Activated T-helper 9 cell treated with anti-CD3 and anti-CD28 coated beads, Interleukin-2, amount 50 U/mL, for 16 hours (primary cell): ENCODE measurements at regions not wholly inside any gene's neighbourhood (a gene's known extent, or its start where the extent isn't known, plus 50 kb on each side); places are given as distances from the start of the nearest gene placed in this dataset.
"Not testable (repeated sequence)": the region's sequence is repeated elsewhere in the genome, so short reads cannot be mapped to it uniquely, and the experiment has no call there.

Source experiments
- DNase-seq: peaks from one replicate; pipeline ENCODE4 v3.0.0-alpha.2; 2020; ENCODE audit warnings: low read depth

DNA sequence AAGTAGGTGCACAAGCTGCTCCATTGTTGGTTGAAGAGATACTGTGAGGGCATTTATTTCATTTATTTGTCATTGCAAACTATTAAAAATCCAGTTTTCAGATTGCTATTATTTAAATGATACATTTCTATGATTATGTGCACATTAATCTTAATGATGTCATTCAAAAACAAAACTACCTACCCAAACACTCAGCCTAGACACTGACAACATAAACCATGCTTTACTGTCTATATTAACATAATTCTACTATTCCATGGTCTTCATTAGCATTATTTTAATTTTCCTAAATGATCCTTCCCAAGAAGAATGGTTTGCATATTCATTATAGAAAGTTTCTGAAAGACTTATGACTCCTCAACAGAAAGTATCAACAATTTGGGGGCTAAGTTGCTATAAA, 813.0 kb upstream of the SLITRK5 start:
- no peak for DNase-seq

DNA sequence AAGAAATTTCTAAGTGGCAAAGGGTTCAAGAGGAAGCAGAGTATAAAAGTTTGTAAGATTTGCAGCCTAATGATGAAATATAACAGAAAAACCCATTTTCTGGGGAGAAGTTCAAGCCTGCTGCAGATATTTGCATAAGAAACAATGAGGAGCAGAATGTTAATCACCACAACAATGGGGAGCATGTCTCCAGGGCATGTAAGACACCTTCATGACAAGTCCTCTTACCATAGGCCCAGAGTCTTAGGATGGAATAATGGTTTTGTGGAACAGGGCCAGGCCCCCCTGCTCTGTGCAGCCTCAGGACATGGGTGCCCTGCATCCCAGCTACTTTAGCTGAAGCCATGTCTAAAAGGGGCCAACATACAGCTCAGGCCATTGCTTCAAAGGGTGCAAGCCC, 809.0 kb upstream of the SLITRK5 start:
- no peak for DNase-seq

DNA sequence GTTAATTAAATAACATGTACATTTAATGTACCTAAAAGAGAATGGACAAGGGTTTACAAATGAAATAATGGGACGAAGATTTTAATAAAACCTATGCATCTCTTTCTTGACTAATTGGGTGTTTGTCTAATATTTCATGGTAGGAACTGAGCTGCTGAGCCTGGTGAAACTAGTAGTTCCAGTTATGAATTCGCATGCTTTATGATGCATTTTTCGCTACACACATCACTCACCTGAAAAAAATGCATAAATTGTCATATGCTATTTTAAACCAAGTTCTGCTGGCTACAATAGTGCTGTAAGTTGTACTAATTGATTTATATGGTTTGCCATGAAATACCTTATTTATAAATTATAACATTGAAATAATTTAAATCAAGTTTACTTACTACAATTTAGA, 806.8 kb upstream of the SLITRK5 start:
- no peak for DNase-seq

DNA sequence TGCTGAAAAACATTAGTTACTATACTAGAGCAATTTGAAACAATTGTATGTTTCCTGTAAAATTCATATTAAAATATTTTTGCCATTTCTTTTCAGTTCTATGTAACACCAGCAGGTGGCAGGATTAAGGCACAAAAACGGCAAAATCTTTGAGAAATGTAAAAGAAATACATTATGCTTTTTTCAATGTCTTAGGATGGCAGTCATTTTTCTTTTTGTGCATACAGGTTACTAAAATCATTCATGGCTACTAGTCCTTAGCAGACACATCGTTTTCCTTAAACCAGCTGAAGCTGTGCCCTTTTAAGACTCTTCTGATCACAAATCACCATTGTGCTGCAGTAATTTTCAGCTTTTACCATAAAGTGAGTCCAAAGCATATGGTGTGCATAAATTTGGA, 800.7 kb upstream of the SLITRK5 start:
- DNase-seq = no peak

DNA sequence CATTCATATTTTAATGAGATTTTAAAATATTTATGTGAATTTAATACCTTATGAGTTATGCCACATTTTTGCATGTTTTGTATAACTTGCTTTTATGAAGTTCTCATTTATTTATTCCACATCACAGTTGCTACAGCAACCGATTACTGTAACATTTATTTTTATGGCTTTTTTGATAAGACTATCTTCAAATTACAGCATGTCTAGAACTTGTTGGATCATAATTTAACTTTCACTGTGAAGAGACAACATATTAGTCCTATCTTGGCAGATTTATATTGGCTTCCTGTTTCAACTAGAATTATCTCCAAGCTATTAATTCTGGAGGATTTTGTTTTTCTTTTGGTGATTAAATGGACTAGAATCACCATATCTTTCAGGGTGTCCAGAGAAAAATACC, 793.7 kb upstream of the SLITRK5 start:
- no peak for DNase-seq

DNA sequence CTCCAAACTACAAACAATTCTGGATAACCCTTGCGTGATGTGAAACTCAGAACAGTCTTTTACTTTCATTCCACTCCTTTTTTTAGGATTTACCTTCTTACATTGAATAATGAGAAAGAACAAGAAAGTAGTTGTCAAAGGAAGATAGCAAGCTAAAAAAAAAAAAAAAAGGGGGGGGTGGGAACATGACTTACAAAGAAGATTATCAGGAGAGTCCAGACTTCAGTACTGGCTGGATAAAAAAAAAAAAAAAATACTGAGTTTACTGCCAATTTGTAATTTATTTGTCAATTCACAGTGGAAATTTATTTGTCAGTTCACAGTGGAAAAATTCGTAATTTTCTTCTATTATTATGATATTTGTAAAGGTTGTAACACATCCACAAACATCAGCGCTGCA, 792.4 kb upstream of the SLITRK5 start:
- no peak for DNase-seq

DNA sequence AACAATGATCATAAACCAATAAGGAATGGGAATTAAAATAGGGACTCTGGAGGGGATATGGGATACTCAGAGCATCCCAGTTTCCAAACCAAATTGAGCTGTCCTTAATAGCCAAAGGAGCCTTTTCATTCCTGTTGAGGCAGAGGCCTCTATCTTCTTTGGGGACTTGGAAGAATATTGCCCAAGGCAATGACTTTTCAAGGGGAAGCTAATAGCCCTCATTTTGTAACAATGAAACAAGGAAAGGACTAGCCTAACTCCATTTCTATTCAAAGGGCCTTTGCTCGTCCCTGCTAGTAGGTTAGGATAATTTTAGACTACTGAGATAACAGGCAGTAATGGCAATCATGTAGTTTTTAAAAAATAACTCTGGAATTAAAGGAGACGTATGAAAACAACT, 789.8 kb upstream of the SLITRK5 start:
- DNase-seq = no peak

DNA sequence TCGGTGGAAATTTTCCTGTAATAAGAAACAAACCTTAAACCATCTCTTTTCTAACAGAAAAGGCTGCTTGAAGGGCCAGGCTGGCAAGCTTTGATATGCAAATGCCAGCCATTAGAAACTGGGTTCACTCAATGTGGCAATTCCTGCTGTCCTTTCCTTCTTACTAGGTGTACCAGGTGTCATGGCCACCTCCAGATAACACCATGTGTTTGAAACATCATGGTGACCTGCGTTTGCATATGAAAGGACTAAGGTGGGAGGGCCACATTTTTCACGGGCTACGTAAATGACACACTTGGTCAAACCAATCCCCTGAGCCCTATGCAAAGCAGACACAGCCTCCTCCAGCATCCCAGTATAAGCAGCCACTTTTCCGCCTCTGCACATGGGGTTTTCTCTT, 789.1 kb upstream of the SLITRK5 start:
- DNase-seq = no peak

DNA sequence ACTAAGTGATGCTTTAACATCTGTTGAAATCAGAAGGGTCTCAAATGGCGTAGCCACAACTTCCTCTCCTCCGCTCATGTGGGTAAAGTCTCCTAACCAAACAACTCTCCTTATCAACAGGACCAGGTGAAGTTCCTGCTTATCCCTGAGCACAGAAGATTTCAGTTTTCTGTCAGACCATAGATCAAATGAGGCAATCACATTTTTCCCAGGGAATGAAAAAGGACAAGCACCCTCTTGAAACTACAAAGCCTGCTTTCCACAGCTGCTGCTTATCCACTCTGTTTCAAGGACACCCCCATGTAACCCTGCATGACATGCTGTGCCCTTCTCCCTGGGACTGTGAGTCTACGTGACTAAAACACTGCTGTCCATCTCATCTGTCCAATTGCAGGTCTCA, 788.3 kb upstream of the SLITRK5 start:
- no peak for DNase-seq

DNA sequence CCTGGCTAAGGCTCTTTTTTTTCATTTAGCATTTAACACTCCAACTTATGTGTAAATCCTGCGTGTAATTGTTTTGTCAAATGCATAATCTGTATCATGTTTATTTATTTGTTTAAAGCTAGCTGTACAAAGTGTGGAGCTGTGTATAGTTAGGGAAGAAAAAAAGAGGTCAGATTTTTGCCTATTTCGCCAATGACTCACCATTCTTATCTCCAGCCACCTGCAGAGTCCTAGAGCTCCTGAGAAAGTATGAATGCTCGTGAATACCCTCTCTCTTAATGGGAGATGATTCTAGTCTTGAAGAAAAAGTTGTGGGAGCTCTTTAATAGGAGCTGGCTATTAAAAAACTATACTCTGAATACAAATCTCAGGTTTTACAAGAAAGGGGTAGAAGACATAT, 778.8 kb upstream of the SLITRK5 start:
- DNase-seq = no peak

DNA sequence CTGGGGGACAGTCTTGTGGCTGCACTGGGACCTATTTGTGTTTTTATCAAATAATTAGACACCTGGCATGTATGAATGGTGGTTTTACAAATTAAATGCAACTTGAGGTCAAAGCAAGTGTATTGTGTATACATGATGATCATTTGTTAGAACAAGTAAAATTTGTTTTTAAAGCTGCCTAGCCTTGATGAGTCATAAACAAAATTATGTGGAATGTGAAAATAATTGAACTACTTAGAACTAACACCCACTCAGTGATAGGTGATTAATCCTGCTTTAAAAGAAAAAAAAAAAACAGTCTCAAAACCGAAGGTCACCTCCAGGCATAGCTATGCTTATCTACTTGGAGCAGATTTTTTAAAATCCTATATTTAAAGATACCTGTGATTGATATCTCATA, 770.3 kb upstream of the SLITRK5 start:
- no peak for DNase-seq

DNA sequence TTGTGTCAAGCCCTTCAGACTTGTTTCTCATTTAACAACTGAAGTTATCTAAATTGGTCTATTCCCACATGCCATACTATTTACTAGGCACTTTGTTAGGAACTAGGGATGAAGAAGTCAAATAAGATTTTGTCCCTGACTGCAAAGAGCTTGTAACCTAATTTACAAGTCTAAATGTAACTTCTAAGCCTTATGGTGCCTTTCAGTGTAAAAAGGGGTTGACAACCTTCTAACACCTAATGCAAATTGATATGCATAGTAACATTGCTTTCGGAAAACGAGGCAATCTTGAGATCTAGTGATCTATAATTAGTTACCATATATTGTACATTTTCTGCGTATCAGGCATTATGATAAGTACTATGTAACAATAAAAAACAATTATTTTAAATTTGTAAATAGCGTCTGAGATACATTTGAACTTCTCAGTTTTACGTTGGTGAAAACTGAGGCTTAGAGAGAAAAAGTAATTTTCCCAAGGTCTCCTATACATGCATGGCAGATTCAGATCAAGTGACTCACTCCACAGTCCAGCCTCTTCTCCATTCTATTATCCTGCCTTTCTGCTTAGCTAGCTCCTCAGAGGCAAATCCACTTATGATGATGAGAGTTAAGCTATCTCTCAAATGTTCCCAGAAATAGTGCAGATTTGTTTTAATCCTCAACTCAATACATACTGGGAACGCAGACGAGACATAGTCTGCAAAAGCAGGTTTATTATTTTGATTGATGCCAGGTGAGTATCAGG, 764.9 kb upstream of the SLITRK5 start:
- DNase-seq = no peak

DNA sequence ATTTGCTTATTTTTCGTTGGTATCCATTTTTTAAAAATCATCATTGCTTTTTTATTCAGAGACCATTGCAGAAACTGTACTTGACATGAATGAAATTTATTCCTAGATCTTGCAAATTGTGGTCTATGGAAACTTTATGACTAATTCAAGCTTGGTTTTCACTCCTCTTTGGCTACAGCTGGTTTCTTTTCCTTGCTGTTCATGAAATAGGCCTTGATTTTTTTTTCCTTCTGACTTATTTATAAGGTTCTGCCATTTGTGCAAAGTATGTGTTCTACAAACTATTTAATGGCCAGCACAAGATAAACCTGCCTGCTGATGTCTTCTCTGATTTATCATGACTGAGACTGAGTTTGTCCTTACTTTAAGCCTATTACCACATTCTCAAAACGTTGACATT, 764.0 kb upstream of the SLITRK5 start:
- DNase-seq = no peak

DNA sequence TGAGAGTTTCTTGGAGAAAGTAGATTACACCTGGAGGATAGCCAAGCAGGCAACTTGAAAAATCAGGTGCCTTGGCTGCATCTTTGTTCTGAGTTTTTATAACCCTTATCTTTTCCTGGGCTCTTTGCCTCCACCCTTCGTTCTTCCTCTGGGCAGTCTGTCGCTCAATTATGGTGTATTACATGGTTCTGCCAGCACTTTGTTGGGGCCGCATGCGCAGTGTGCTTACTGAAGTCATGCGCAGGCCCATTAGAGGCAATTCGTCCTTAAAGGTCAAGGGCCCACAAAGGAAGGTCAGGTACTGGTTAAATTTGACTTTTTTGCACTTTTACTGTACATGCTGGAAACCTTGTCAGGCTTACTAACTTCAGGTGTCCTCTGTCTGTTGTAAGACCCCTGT, 761.9 kb upstream of the SLITRK5 start:
- no peak for DNase-seq

DNA sequence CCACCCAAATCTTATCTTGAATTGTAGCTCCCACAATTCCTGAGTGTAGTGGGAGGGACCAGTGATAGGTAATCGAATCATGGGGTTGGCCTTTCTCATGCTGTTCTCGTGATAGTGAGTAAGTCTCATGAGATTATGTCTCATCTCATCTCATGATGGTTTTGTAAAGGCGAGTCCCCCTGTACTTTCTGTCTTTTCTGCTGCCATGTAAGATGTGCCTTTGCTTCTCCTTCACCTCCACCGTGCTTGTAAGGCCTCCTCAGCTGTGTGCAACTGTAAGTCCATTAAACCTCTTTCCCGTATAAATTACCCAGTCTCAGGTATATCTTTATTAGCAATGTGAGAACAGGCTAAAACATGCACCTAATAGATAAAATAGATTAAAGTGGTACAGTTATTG, 756.4 kb upstream of the SLITRK5 start:
- DNase-seq = no peak

DNA sequence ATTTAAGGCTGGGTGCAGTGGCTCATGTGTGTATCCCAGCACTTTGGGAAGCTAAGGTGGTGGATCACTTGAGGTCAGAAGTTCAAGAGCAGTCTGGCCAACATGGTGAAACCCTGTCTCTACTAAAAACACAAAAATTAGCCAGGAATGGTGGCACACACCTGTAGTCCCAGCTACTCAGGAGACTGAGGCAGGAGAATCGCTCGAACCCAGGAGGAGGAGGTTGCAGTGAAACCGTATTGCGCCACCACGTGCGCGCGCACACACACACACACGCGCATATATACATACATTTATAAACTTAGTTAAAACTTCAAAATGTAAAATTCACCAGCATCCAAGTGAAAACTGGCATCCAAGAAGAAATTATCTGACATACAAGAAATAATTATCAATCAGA, 753.7 kb upstream of the SLITRK5 start:
- DNase-seq = not testable (repeated sequence)

DNA sequence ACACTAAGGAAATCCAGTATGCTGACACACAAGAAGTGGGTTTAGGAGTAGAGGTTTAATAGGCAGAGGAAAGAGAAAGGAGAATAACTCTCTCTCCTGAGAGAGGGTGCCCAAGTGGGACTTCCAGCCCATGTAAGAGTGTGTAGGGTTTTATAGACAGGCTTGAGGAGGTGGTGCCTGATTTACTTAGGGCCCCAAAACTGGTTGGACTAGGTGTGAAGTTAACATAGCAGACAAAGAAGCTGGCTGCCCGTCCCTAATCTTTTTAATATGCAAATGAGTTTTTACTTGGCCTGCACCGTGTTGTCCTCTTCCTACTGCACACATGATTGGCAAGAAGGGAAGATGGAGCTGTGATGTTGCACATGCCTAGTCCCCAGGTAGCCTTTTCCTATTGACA, 752.5 kb upstream of the SLITRK5 start:
- DNase-seq = no peak

DNA sequence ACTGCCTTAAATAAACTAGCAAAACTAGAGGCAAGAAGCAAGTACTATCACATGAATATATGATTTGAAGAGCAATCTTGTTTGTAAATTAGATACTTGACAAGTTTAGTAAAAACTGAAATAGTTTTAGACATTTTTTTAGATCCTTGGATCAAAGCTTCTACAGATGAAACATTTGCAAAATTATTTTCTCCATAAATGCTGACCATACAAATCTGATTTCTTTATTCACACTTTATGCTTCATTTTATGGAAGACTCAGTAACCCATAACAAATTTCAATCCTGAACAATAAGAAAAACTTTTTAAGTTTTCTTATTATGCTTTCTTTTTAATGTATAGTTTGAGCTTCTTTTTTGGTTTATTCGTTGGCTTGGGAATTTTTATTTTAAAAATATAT, 750.2 kb upstream of the SLITRK5 start:
- DNase-seq = no peak

DNA sequence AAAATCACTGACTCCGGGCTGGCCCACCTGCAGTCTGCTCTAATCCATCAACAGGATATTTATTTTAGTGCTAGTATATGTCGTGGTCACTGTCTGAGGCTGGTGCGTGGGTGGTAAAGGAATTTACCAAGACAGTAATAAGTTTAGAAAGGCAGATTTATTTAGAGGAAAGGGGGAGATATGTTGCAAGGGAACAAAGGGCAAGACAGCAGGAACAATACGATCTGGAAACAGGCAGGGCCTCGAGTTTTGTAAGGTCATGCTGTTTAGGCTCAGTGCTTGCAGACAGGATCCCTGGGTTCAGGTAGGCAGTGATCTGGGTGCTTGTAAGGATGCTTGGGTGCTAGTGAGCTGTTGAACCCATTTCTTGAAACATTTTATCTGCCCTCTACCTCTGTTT, 748.2 kb upstream of the SLITRK5 start:
- no peak for DNase-seq

DNA sequence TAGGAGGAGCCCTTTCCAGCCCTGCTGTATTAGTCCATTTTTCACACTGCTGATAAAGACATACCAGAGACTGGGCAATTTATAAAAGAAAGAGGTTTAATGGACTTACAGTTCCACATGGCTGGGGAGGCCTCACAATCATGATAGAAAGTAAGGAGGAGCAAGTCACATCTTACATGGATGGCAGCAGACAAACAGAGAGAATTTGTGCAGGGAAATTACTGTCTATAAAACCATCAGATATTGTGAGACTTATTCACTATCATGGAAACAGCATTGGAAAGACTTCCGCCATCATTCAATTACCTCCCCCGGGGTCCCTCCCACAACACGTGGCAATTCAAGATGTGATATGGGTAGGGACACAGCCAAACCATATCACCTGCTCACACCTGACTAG, 744.3 kb upstream of the SLITRK5 start:
- DNase-seq = not testable (repeated sequence)

DNA sequence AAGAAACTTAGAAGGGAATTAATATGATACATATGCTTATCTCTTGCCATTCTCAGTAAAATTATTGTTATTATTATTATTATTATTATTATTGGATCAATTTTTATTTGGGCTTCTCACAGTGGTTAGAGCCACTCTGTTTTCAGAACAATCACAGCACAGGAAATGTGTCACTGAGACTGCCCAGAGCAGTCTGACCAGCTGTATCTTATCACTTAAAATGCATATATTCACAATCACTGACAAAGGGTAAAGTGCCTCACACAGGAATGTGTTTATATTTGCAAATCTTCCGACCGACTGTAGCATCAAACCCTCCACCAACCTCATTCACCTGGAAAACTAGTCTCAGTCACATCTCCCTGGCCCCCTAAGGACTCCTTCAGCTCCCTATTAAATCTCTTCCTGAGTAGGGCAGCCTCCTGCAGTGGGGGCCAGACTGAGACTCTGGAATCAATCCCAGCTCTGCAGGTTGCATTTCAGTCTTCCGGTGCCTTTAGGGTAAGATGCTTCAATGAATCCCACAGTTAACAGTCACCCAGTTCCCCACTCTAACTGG, 738.3 kb upstream of the SLITRK5 start:
- no peak for DNase-seq

DNA sequence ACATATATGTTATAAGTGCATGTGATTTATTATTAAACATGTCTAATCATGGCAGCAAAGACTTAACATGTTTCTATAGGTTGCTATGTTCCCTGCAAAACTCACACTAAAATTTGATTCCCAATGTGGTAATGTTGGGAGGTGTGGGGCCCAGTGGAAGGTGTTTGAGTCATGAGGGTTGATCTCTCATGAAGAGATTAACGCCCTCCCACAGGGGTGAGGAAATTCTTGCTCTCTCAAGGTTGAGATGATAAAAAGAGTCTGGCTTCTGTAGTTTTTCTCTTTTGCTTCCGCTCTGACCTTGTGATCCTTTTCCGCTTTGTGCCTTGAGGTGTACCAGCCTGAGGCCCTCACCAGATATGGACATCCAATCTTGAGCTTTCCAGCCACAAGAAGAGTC, 737.5 kb upstream of the SLITRK5 start:
- DNase-seq = no peak

DNA sequence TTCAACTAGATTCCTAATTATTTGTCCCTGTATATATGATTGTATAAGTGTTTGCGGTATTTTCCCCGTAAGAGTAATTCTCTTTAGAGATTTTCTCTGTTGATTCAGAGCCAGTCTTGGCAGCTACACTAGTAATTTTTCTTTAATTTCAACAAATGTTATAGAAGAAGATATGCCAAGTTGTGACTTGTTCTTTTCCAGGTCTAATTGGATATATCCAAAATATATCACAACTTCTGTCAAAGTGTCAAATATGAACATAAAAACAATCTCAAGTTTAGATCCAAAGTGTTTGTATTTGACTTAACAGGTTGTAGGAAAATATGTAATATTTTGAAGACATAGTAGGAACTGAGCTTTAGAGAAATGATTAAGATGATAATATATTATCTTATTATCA, 733.9 kb upstream of the SLITRK5 start:
- no peak for DNase-seq

DNA sequence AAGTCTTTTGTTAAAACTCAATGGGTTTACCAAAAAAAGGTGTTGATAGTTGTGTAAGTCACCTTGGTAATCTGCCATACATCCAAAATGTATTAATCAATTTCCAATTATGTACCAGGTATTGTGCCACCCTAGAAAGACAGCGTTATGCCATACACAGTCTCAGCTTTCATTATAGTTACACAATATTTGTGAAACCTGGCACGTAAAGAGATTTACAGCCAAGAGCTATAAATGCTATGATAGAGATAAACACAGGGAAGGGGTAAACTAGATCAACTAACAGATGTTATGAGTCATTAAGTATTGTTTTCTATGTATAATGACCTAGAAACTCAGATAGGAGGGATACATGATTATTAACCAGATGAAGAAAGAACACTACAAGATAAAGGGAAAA, 725.6 kb upstream of the SLITRK5 start:
- no peak for DNase-seq
